ENCODE measurements at regions not wholly inside any gene's neighbourhood (a gene's known extent, or its start where the extent isn't known, plus 50 kb on each side); places are given as distances from the start of the nearest gene placed in this dataset.
"Not testable (repeated sequence)": the region's sequence is repeated elsewhere in the genome, so short reads cannot be mapped to it uniquely, and the experiment has no call there.

- DNase-seq (ENCODE audit: low read depth), result no peak
These were observed 144.5 kb upstream of the FBXO33 start for GRCh38 chr14:39576736-39577135.

- no peak for DNase-seq (ENCODE audit: low read depth)
These were observed 144.0 kb upstream of the FBXO33 start for GRCh38 chr14:39576258-39576657.

GRCh38 chr14:39568809-39569538, 136.7 kb upstream of the FBXO33 start:
- DNase-seq (ENCODE audit: low read depth), result no peak

GRCh38 chr14:39566795-39567194, 134.6 kb upstream of the FBXO33 start:
- no peak for DNase-seq (ENCODE audit: low read depth)

DNA sequence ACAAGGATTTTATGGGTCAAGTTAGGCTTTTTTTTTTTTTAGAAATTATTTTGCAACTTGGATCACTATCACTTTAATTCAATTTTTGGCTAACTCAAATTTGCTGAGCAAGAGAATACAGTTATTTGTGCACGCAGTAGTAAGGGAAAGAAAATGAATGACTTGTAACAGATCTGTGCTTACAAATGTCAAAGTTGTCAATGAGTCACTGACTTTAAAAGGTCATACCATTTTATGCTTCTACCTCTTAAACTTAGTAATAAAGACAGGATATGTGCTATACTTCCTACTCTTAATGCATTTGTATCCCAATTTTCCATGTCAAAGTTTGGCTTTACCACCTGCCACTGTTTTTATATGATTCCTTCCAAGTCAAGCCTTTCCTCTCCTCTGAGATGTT, 131.1 kb upstream of the FBXO33 start:
- DNase-seq (ENCODE audit: low read depth), result no peak

GRCh38 chr14:39562175-39562574, 129.9 kb upstream of the FBXO33 start:
- DNase-seq (ENCODE audit: low read depth), result no peak

DNA sequence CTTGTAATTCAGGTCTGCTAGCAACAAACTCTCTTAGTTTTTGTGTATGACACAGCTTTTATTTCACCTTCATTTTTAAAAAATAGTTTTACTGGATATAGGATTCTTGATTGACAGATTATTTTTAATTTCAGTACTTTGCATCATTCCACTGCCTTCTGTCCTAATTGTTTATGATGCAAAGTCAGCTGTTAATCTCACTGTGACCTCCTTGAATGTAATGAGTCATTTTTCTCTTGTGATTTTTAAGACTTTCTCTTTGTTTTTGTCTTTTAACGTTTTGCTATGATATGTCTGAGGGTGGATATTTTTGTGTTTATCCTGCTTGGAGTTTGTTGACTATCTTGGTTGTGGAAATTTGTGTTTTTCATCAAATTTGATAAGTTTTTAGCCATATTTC, 126.3 kb upstream of the FBXO33 start:
- DNase-seq (ENCODE audit: low read depth), result no peak

- no peak for DNase-seq (ENCODE audit: low read depth)
These were observed 123.5 kb upstream of the FBXO33 start for GRCh38 chr14:39555749-39556148.

GRCh38 chr14:39554576-39554975, 122.3 kb upstream of the FBXO33 start:
- DNase-seq (ENCODE audit: low read depth), result no peak

- DNase-seq (ENCODE audit: low read depth), result no peak
These were observed 116.1 kb upstream of the FBXO33 start for GRCh38 chr14:39548358-39548757.

DNA sequence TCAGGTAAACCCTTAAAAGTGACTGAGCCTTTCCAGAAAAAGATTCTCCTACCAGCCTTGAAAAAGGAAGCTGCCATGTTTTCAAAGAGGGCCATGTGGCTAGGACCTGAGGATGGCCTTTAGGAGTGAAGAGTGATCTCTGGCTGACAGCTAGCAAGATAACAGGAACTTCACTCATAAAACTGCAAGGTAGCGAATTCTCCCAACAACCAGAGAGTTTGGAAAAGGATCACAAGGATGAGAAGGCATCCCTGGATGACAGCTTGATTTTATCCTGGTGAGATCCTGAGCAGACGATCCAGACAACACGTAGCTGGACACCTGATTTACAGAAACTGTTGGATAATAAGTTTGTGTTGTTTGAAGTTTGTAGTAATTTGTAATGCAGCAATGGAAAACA, 115.6 kb upstream of the FBXO33 start:
- DNase-seq (ENCODE audit: low read depth), result no peak

DNA sequence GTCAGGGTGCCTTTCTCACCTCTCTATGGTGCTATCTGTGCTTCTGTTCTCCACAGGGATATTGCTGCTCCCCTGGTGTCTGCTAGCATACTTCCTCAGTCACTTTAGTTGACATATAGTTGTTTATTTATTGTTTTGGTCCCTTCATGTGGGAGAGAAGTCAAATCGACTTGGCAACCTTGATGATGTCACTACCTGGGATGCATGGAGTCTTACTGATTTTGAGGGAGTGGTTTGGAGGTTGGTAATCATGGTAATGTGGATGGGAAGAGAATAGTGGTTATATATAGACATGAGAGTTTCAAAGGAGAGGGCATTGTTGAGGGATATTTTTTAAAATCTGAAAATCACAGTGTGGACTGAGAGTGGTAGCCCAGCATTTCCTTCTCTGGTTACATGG, 73.6 kb upstream of the FBXO33 start:
- no peak for DNase-seq (ENCODE audit: low read depth)

DNA sequence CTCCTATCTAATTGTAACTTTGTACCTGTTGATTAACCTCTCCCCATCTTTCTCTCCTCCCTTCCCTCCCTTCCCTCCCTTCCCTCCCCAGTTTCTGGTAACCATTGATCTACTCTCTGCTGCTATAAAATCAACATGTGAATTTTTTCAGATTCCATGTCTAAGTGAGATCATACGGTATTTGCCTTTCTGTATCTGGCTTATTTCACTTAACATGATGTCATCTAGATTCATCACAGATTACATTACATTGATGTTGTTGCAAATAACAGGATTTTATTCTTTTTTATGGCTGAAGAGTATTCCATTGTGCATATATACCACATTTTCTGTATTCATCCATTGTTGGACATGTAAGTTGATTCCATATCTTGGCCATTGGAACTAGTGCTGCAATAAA, 68.0 kb upstream of the FBXO33 start:
- DNase-seq (ENCODE audit: low read depth), result no peak

DNA sequence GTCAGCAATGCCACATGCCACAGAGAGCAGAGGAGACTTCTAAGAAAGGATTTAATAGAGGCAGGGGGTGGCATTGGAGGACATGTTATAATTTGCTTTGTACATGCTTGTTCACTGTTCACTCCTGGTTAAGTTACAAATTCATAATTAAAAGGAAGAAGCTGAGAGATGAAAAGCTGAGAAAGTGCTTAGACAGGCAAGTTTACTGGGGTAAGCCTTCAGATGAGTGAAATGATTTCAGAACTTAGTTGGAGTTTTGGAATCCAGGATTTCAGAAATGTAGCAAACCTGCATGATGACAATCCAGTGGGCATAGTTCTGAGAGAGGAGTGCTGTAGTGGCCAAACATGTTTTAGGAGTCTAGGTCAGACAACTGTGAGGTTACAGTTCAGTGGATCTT, 67.3 kb upstream of the FBXO33 start:
- no peak for DNase-seq (ENCODE audit: low read depth)

GRCh38 chr14:39497677-39498076, 65.4 kb upstream of the FBXO33 start:
- not testable (repeated sequence) for DNase-seq (ENCODE audit: low read depth)

- DNase-seq (ENCODE audit: low read depth), result peak; percentile 66
These were observed 60.0 kb upstream of the FBXO33 start for GRCh38 chr14:39492267-39492666.

- DNase-seq (ENCODE audit: low read depth), result no peak
These were observed 58.9 kb upstream of the FBXO33 start for GRCh38 chr14:39491134-39491571.

- no peak for DNase-seq (ENCODE audit: low read depth)
These were observed 56.4 kb upstream of the FBXO33 start for GRCh38 chr14:39488600-39488999.

GRCh38 chr14:39483682-39484081, 51.4 kb upstream of the FBXO33 start:
- DNase-seq (ENCODE audit: low read depth), result no peak

Measured in GM04503 (cell line).